Activated CD4-positive, CD25-positive, alpha-beta regulatory T cell treated with anti-CD3 and anti-CD28 coated beads, Interleukin-2, amount 50 U/mL, for 16 hours (primary cell): ENCODE measurements at regions not wholly inside any gene's neighbourhood (a gene's known extent, or its start where the extent isn't known, plus 50 kb on each side); places are given as distances from the start of the nearest gene placed in this dataset.

ENCODE experiments used
- DNase-seq: peaks from one replicate; pipeline ENCODE4 v3.0.0-alpha.2; 2020; ENCODE audit warnings: low read depth, low spot score

DNA sequence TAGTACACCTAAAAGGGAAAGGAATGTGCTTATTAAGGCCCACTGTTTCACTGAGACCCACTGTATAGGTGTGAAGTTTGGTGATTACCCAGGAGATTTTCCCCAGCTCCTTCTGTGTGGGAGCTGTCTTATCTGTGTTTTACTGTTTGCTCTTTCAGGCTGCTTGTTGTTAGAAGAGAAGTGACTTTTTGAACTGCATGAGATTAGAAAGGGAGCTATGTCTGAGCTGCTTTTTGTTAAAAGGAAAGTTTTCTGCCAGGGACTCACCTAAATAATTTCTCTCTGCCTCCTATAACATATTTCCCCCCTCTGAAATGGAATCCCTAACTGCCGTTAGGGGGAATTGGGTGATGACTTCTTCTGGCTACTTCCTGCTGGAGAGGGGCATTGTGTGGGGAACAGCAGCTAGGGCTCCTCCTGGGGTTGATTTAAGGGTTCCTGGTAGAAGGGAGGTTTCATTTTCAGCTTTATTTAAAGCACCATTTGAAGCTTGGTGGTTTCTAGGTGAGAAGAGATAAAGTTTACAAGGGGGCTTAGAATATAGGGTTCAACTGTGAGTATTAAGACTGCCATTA, 77.1 kb upstream of the ATP11B start:
- no peak for DNase-seq

DNA sequence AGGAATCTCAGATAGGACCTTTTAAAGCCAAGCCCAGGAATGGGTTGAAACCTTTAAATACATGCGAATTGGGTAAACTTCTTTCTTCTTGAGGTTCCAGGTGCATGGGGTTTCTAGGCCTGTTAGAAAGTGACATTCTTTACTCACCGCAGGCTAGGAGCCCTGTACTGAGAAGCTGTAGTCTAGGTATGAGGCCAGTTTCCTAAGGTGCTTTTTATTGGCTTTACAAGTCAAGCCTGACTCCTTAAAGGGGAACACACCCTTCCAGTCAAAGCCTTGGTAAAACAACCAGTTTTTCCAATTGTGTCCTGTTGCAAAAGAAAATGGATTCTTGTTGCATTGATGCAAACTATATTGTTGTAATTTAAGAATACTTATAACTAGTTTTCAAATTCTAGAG, 76.1 kb upstream of the ATP11B start:
- no peak for DNase-seq

GRCh38 chr3:182722907-182723306, 70.4 kb upstream of the ATP11B start:
- no peak for DNase-seq

DNA sequence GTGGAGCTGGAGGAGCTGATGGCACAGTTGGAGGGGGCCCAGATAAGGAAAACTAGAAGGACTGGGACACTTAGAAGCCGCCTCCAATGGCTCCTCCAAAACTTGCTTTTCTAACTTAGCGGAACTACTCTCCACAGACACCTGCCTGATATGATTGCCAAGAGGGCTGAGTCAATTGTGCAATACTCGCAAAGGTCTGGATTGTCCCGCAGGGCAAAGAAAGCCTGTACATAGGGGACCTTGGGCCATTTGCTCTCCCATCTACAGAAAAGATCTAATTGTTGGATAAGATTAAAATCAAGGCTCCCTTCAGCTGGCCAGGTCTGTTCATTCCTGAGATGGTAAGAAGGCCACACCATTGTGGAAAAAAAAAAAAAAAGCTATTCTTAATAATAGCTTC, 69.7 kb upstream of the ATP11B start:
- DNase-seq = no peak

GRCh38 chr3:182725372-182726251, 67.7 kb upstream of the ATP11B start:
- no peak for DNase-seq

- DNase-seq = no peak
These were observed 66.8 kb upstream of the ATP11B start for GRCh38 chr3:182726258-182727142.

GRCh38 chr3:182728238-182728637, 65.1 kb upstream of the ATP11B start:
- DNase-seq = no peak

GRCh38 chr3:182729903-182730674, 63.2 kb upstream of the ATP11B start:
- DNase-seq = no peak

DNA sequence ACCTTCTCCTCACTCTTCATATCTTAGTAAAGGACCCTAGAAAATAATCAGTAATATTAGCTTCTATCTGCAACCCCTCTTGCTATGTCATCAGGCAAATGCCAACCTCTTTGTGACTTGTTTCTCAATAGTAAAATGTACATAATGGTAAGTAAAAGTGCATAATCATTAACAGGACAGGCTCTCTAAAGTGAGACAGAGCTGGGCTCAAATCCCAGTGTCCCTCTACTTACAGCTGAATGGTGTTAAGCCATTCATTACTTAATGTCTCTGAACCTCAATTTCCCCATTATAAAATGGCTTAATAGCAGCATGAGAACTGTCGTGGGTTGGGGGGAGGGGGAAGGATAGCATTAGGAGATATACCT, 62.6 kb upstream of the ATP11B start:
- no peak for DNase-seq

- no peak for DNase-seq
These were observed 61.5 kb upstream of the ATP11B start for GRCh38 chr3:182731764-182732163.

GRCh38 chr3:182732232-182733015, 60.9 kb upstream of the ATP11B start:
- DNase-seq = no peak

- no peak for DNase-seq
These were observed 57.6 kb upstream of the ATP11B start for GRCh38 chr3:182735672-182736071.

DNA sequence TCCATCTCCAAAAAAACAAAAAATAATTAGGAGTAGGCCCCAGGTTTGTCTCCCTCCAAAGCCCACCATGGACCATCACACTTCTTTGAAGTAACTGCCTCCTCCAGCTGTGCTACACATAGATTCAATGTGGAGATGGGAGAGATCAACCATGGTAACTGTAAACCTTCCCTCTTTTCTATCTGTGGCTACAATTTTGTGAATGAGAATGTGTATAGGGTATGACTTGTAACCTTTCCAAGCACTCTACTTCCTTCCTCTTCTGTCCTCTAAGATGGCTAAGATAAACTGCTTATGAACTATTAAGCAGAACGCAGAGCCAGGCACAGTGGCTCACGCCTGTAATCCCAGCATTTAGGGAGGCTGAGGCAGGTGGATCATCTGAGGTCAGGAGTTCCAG, 55.5 kb upstream of the ATP11B start:
- DNase-seq = no peak

DNA sequence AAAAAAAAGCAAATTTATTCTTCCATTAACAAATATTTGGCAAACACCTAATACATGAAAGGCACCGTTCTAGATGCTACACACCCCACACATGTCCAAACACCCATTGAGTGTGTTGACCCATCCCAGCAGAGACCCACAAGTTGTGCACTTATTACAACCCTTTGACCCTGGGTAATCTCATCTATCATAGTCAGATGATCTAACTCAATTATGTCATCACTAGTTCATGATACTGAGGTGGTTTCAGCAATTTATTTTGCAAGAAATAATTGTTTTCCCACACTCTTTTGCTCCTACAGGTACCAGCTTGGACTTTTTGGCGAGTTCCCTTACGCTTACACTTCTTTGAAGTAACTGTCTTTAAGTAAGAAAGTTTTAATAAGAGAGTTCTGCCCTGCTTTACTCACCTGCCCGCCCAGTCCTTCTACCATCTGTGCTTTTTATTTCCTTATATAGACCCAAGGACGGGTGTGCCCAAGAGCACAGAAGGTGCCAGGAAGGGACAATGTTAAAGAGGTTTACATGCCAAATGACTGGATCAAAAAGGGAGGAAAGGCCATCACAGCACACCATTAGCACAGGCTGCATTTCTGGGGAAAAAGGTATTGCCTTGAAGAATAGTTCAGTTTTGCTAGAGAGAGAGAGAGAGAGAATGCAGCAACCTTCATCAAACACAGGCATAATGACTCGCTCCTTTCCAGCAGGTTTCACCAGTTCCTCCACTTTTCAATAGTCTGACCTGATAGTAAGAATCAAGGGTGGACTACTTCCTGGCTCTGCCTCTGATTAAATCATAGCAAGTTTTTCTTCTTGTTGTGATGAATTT, 54.5 kb upstream of the ATP11B start:
- no peak for DNase-seq

DNA sequence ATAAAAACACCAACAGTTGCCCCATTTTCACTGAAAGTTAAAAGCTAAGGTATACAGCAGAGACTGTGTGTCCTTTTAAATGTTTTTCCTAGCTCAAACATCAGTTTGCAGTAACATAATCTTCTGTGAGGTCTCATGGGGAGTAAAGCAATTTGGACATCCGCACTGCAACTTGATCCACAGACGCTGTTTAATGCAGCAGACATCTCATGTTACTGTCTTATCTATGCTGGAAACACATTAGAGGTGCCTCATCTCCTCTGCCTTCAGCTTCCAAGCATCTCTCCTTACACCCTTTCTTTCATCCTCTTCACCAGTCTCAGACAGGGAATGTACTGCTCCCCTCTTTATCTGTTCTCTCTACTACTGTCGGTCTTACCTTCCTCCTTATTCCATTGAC, 53.7 kb upstream of the ATP11B start:
- no peak for DNase-seq

- DNase-seq = no peak
These were observed 52.6 kb upstream of the ATP11B start for GRCh38 chr3:182740710-182741109.

DNA sequence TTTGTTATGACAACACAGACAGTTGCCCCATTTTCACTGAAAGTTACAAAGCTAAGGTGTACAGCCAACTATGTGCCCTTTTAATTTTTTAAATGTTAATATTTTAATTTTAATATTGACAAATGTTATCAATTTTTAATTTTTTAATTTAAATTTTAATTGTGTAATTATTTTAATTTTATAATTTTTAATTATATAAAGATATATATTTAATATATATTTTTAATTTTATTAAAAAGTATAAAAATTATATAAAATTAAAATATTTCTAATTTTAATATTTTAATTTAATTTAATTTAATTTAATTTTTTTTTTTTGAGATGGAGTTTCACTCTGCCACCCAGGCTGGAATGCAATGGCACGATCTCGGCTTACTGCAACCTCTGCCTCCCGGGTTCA, 52.1 kb upstream of the ATP11B start:
- no peak for DNase-seq
